SK-N-SH (cell line): ENCODE measurements at regions not wholly inside any gene's neighbourhood (a gene's known extent, or its start where the extent isn't known, plus 50 kb on each side); places are given as distances from the start of the nearest gene placed in this dataset.

Experiments
- CTCF ChIA-PET: fragments of 300-600, 350-600 bp; formaldehyde crosslinking; extraction: SDS; loops from one replicate; lab custom pipeline; 2021; lab: Yijun Ruan, JAX
- POLR2A ChIA-PET: fragments of 350-600 bp; sonication (Branson Sonifier 250); formaldehyde crosslinking; extraction: SDS; loops from one replicate; lab custom pipeline; 2020; ENCODE audit warnings: antibody characterized with exemption, inconsistent platforms; lab: Yijun Ruan, JAX
- DNase-seq: peaks from one replicate; pipeline ENCODE4 v3.0.0; 2012
- H2AFZ ChIP-seq: fragments of 200-600 bp; sonication (generic); 2 replicates; pipeline ENCODE4 v1.8.1; 2016; ENCODE audit warnings: antibody characterized with exemption, mild to moderate bottlenecking, low read depth
- H3F3A ChIP-seq: fragments of 200-600 bp; sonication (generic); replicated peaks from 2 replicates; pipeline ENCODE3; 2016; ENCODE audit warnings: antibody characterized with exemption, mild to moderate bottlenecking; ENCODE audit not compliant: insufficient read depth
- H3K27ac ChIP-seq, 2 experiments: fragments of 200-500 bp in 1 of 2; fragments of 200-600 bp in 1 of 2; sonication (Bioruptor generic) in 1 of 2; sonication (generic), shearing (Covaris generic) in 1 of 2; 2 replicates each; pipeline versions ENCODE4 v1.5.1 to v1.6.1; 2014 to 2016; ENCODE audit warnings: low read depth in 2 of 2, inconsistent platforms in 1 of 2, low read length in 1 of 2, mild to moderate bottlenecking in 1 of 2, mixed read lengths in 1 of 2
- H3K27me3 ChIP-seq: fragments of 200-600 bp; sonication (generic), shearing (Covaris generic); 2 replicates; pipeline ENCODE4 v1.6.1; 2016; ENCODE audit warnings: mixed run types; ENCODE audit not compliant: insufficient read depth
- H3K36me3 ChIP-seq, 2 experiments: fragments of 200-500 bp in 1 of 2; fragments of 200-600 bp in 1 of 2; sonication (Bioruptor generic) in 1 of 2; sonication (generic) in 1 of 2; replicated peaks in 1 of 2; 2 replicates each; pipeline versions ENCODE3 to v1.5.1; 2014 to 2016; ENCODE audit warnings: low read length in 1 of 2, mild to moderate bottlenecking in 1 of 2; ENCODE audit not compliant: insufficient read depth in 2 of 2, control insufficient read depth in 1 of 2
- H3K4me1 ChIP-seq, 2 experiments: fragments of 200-500 bp in 1 of 2; fragments of 200-600 bp in 1 of 2; sonication (Bioruptor generic) in 1 of 2; sonication (generic), shearing (Covaris generic) in 1 of 2; 2 replicates each; pipeline versions ENCODE4 v1.5.1 to v1.6.1; 2014 to 2016; ENCODE audit warnings: low read depth in 1 of 2, low read length in 1 of 2, mixed run types in 1 of 2; ENCODE audit not compliant: insufficient read depth in 2 of 2, control insufficient read depth in 1 of 2
- H3K4me2 ChIP-seq: fragments of 200-600 bp; sonication (generic), shearing (Covaris generic); 2 replicates; pipeline ENCODE4 v1.6.1; 2017; ENCODE audit warnings: mixed run types
- H3K4me3 ChIP-seq, 2 experiments: fragments of 200-500 bp in 1 of 2; fragments of 200-600 bp in 1 of 2; sonication (Bioruptor generic) in 1 of 2; sonication (generic), shearing (Covaris generic) in 1 of 2; 2 replicates each; pipeline versions ENCODE4 v1.5.1 to v1.8.1; 2014 to 2016; ENCODE audit warnings: low read depth in 2 of 2, inconsistent platforms in 1 of 2, low read length in 1 of 2, mild to moderate bottlenecking in 1 of 2, mixed read lengths in 1 of 2, moderate library complexity in 1 of 2
- H3K79me2 ChIP-seq: fragments of 200-600 bp; sonication (generic); 2 replicates; pipeline ENCODE4 v1.8.1; 2017; ENCODE audit warnings: mild to moderate bottlenecking; ENCODE audit not compliant: insufficient read depth
- H3K9ac ChIP-seq: fragments of 200-600 bp; sonication (generic); 2 replicates; pipeline ENCODE4 v1.6.1; 2017; ENCODE audit warnings: mixed run types
- H3K9me2 ChIP-seq: fragments of 200-600 bp; sonication (generic); 2 replicates; pipeline ENCODE4 v1.6.1; 2017; ENCODE audit warnings: mixed run types
- H3K9me3 ChIP-seq: fragments of 200-600 bp; sonication (generic); 2 replicates; pipeline ENCODE4 v1.6.1; 2017; ENCODE audit warnings: mixed run types, mild to moderate bottlenecking, moderate library complexity
- H4K20me1 ChIP-seq: fragments of 200-600 bp; sonication (generic); 2 replicates; pipeline ENCODE4 v1.6.1; 2017; ENCODE audit warnings: mild to moderate bottlenecking, mixed run types; ENCODE audit not compliant: insufficient read depth
- FOXM1 ChIP-seq: IDR thresholded peaks from 2 replicates; pipeline ENCODE4 v1.4.0; 2012; ENCODE audit warnings: low read depth, mild to moderate bottlenecking
- GABPA ChIP-seq: IDR thresholded peaks from 2 replicates; pipeline ENCODE4 v1.4.0; 2012; ENCODE audit warnings: low read depth, mild to moderate bottlenecking
- GATA2 ChIP-seq: sonication (generic); formaldehyde crosslinking; IDR thresholded peaks from 2 replicates; pipeline ENCODE4 v1.5.0; 2020; ENCODE audit warnings: mild to moderate bottlenecking, missing genetic modification reagents
- MXI1 ChIP-seq: IDR thresholded peaks from 2 replicates; pipeline ENCODE4 v1.6.1; 2012; ENCODE audit warnings: mild to moderate bottlenecking, low read depth, low read length, improper control_type of control experiment
- NFIC ChIP-seq: IDR thresholded peaks from 2 replicates; pipeline ENCODE4 v1.4.0; 2012; ENCODE audit warnings: borderline replicate concordance
- NRF1 ChIP-seq: IDR thresholded peaks from 2 replicates; pipeline ENCODE4 v1.6.1; 2012; ENCODE audit warnings: low read depth, mild to moderate bottlenecking, low read length
- POLR2AphosphoS5 ChIP-seq: IDR thresholded peaks from 2 replicates; pipeline ENCODE4 v1.6.1; 2012; ENCODE audit warnings: low read depth, low read length
- RXRA ChIP-seq: IDR thresholded peaks from 2 replicates; pipeline ENCODE4 v1.4.0; 2012; ENCODE audit warnings: low read depth, mild to moderate bottlenecking, borderline replicate concordance
- TEAD4 ChIP-seq: IDR thresholded peaks from 2 replicates; pipeline ENCODE4 v1.4.0; 2012; ENCODE audit warnings: mild to moderate bottlenecking, borderline replicate concordance; ENCODE audit not compliant: insufficient read depth
- YY1 ChIP-seq: IDR thresholded peaks from 2 replicates; pipeline ENCODE4 v1.4.0; 2012; ENCODE audit warnings: low read depth, mild to moderate bottlenecking
- WGBS: methylation state at CpG from one replicate; pipeline ENCODE4 v1.1.6; 2017; ENCODE audit warnings: low lambda C conversion rate; 5-methylcytosine and 5-hydroxymethylcytosine counted together
- TF ChIP-seq, protein P1 (sequence below): fragments of 200-600 bp; sonication (generic); IDR thresholded peaks from 2 replicates; pipeline ENCODE4 v1.6.1; 2017; ENCODE audit warnings: antibody characterized with exemption, mild to moderate bottlenecking, moderate library complexity
- TF ChIP-seq, protein P2 (sequence below): IDR thresholded peaks from 2 replicates; pipeline ENCODE4 v1.6.1; 2012; ENCODE audit warnings: mild to moderate bottlenecking, low read depth, low read length, moderate library complexity
- TF ChIP-seq, protein P3 (sequence below): IDR thresholded peaks from 2 replicates; pipeline ENCODE4 v1.4.0; 2012; ENCODE audit warnings: low read depth, borderline replicate concordance
- TF ChIP-seq, protein P4 (sequence below): fragments of 150-350 bp; IDR thresholded peaks from 2 replicates; pipeline ENCODE4 v1.6.1; 2017; ENCODE audit warnings: antibody characterized with exemption, low read length, low read depth, borderline replicate concordance
- TF ChIP-seq, protein P5 (sequence below): IDR thresholded peaks from 2 replicates; pipeline ENCODE4 v1.4.0; 2012; ENCODE audit warnings: low read depth, borderline replicate concordance

DNA sequence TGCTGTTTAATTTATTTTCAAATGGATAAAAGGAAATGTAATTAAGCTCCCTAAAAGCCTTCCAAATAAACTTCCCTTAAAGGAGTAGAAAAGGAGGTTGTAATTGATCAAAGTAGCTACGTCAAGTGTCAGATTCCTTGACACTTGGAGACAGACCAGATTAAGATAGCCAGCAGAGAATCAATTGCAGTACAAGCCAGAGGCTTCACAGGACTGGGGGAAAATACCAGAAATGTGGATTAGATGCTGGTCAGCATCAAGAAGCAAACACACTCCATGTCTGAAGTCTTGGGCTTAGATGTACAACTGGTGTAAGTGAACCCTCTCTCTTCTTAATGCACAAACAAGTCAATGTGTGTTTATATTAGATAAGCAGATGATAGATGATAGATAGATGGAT, 184.9 kb upstream of the TAS2R1 start:
- H3K36me3 ChIP-seq = no peaks in the 10 kb centered on the region
- TF ChIP-seq RXRA (no peak), YY1 (no peak), GATA2 (no peak), NRF1 (no peak)
- TF ChIP-seq, protein P1, sequence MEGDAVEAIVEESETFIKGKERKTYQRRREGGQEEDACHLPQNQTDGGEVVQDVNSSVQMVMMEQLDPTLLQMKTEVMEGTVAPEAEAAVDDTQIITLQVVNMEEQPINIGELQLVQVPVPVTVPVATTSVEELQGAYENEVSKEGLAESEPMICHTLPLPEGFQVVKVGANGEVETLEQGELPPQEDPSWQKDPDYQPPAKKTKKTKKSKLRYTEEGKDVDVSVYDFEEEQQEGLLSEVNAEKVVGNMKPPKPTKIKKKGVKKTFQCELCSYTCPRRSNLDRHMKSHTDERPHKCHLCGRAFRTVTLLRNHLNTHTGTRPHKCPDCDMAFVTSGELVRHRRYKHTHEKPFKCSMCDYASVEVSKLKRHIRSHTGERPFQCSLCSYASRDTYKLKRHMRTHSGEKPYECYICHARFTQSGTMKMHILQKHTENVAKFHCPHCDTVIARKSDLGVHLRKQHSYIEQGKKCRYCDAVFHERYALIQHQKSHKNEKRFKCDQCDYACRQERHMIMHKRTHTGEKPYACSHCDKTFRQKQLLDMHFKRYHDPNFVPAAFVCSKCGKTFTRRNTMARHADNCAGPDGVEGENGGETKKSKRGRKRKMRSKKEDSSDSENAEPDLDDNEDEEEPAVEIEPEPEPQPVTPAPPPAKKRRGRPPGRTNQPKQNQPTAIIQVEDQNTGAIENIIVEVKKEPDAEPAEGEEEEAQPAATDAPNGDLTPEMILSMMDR = no peak
- TF ChIP-seq, all 33 proteins: peak for 0
- Histone ChIP-seq H3K9ac (no peak overlapping the region), H3K27me3 (no peaks in the 10 kb centered on the region), H3F3A (no peaks in the 10 kb centered on the region), H4K20me1 (no peaks in the 10 kb centered on the region), H2AFZ (no peak overlapping the region), H3K79me2 (no peaks in the 10 kb centered on the region), H3K4me2 (no peak overlapping the region), H3K4me3 (no peak overlapping the region), H3K9me2 (no peaks in the 10 kb centered on the region), H3K4me1 (no peaks in the 10 kb centered on the region), H3K9me3 (no peaks in the 10 kb centered on the region), H3K27ac (no peak overlapping the region)
- no peak for DNase-seq
- CTCF ChIA-PET = no interaction called here
- 32% methylated on average over 1 of the region's 1 CpG for WGBS
- POLR2A ChIA-PET = no interaction called here

DNA sequence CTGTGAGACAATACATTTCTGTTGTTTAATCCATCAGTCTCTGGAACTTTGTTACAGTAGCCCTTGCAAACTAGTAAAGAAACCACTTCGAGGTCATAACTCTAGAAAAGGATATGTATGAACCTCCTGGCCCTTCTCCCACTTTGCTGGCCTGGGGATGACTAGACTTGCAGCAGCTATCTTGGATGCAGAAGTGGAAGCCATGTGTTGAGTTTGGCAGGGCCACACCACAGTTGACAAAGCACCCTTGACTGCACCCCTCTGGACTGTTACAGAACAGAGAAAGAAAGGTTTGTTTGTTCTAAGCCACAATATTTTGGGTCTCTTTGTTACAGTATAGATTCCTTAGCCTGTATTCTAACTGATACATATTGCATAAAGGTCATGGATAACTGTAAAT, 183.2 kb upstream of the TAS2R1 start:
- Histone ChIP-seq H3K9me2 (no peaks in the 10 kb centered on the region), H3F3A (no peaks in the 10 kb centered on the region), H3K9me3 (no peaks in the 10 kb centered on the region), H3K4me3 (no peak overlapping the region), H3K27ac (no peak overlapping the region), H3K27me3 (no peaks in the 10 kb centered on the region), H3K79me2 (no peaks in the 10 kb centered on the region), H3K36me3 (no peaks in the 10 kb centered on the region), H3K4me2 (no peak overlapping the region), H4K20me1 (no peaks in the 10 kb centered on the region), H2AFZ (no peak overlapping the region), H3K9ac (no peak overlapping the region), H3K4me1 (no peaks in the 10 kb centered on the region)
- CTCF ChIA-PET = no interaction called here
- WGBS = 0% methylated on average over 1 of the region's 1 CpG
- no peak for DNase-seq
- POLR2A ChIA-PET = no interaction called here
- TF ChIP-seq, protein P2, sequence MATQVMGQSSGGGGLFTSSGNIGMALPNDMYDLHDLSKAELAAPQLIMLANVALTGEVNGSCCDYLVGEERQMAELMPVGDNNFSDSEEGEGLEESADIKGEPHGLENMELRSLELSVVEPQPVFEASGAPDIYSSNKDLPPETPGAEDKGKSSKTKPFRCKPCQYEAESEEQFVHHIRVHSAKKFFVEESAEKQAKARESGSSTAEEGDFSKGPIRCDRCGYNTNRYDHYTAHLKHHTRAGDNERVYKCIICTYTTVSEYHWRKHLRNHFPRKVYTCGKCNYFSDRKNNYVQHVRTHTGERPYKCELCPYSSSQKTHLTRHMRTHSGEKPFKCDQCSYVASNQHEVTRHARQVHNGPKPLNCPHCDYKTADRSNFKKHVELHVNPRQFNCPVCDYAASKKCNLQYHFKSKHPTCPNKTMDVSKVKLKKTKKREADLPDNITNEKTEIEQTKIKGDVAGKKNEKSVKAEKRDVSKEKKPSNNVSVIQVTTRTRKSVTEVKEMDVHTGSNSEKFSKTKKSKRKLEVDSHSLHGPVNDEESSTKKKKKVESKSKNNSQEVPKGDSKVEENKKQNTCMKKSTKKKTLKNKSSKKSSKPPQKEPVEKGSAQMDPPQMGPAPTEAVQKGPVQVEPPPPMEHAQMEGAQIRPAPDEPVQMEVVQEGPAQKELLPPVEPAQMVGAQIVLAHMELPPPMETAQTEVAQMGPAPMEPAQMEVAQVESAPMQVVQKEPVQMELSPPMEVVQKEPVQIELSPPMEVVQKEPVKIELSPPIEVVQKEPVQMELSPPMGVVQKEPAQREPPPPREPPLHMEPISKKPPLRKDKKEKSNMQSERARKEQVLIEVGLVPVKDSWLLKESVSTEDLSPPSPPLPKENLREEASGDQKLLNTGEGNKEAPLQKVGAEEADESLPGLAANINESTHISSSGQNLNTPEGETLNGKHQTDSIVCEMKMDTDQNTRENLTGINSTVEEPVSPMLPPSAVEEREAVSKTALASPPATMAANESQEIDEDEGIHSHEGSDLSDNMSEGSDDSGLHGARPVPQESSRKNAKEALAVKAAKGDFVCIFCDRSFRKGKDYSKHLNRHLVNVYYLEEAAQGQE = no peak
- TF ChIP-seq NFIC = no peak
- TF ChIP-seq GABPA = no peak
- no peak for TF ChIP-seq POLR2AphosphoS5
- no peak for TF ChIP-seq TEAD4
- TF ChIP-seq, protein P3, sequence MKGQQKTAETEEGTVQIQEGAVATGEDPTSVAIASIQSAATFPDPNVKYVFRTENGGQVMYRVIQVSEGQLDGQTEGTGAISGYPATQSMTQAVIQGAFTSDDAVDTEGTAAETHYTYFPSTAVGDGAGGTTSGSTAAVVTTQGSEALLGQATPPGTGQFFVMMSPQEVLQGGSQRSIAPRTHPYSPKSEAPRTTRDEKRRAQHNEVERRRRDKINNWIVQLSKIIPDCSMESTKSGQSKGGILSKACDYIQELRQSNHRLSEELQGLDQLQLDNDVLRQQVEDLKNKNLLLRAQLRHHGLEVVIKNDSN = no peak
- TF ChIP-seq FOXM1 = no peak
- TF ChIP-seq, protein P1 = no peak
- TF ChIP-seq, protein P4, sequence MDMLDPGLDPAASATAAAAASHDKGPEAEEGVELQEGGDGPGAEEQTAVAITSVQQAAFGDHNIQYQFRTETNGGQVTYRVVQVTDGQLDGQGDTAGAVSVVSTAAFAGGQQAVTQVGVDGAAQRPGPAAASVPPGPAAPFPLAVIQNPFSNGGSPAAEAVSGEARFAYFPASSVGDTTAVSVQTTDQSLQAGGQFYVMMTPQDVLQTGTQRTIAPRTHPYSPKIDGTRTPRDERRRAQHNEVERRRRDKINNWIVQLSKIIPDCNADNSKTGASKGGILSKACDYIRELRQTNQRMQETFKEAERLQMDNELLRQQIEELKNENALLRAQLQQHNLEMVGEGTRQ = no peak
- TF ChIP-seq NRF1 = no peak
- TF ChIP-seq, protein P5, sequence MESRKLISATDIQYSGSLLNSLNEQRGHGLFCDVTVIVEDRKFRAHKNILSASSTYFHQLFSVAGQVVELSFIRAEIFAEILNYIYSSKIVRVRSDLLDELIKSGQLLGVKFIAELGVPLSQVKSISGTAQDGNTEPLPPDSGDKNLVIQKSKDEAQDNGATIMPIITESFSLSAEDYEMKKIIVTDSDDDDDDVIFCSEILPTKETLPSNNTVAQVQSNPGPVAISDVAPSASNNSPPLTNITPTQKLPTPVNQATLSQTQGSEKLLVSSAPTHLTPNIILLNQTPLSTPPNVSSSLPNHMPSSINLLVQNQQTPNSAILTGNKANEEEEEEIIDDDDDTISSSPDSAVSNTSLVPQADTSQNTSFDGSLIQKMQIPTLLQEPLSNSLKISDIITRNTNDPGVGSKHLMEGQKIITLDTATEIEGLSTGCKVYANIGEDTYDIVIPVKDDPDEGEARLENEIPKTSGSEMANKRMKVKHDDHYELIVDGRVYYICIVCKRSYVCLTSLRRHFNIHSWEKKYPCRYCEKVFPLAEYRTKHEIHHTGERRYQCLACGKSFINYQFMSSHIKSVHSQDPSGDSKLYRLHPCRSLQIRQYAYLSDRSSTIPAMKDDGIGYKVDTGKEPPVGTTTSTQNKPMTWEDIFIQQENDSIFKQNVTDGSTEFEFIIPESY = no peak
- TF ChIP-seq MXI1 = no peak
